Stomach smooth muscle (tissue), 2 donors: ENCODE measurements at regions not wholly inside any gene's neighbourhood (a gene's known extent, or its start where the extent isn't known, plus 50 kb on each side); places are given as distances from the start of the nearest gene placed in this dataset.
A peak's percentile ranks its signal among the peaks of the same experiment; 100 is the strongest.

ENCODE experiments used
- H3K27ac ChIP-seq: one replicate; pipeline ENCODE4 v1.7.0; 2013; ENCODE audit warnings: mild to moderate bottlenecking, low read length, inconsistent platforms
- H3K27me3 ChIP-seq, 2 donors: one replicate each; pipeline ENCODE4 v1.7.0; 2013; ENCODE audit warnings: low read length in 2 of 2; ENCODE audit not compliant: insufficient read depth in 2 of 2, control insufficient read depth in 1 of 2
- H3K36me3 ChIP-seq, 2 donors: one replicate each; pipeline ENCODE4 v1.7.0; 2013; ENCODE audit warnings: low read length in 2 of 2; ENCODE audit not compliant: control insufficient read depth in 2 of 2, insufficient read depth in 2 of 2
- H3K4me1 ChIP-seq: one replicate; pipeline ENCODE4 v1.7.0; 2013; ENCODE audit warnings: low read length; ENCODE audit not compliant: control insufficient read depth, insufficient read depth
- H3K4me3 ChIP-seq, 2 donors: one replicate each; pipeline ENCODE4 v1.7.0; 2013; ENCODE audit warnings: low read length in 2 of 2
- H3K9ac ChIP-seq, 2 donors: one replicate each; pipeline ENCODE4 v1.7.0; 2013; ENCODE audit warnings: low read length in 2 of 2, mild to moderate bottlenecking in 1 of 2
- H3K9me3 ChIP-seq, 2 donors: one replicate each; pipeline ENCODE4 v1.7.0; 2013; ENCODE audit warnings: low read length in 2 of 2; ENCODE audit not compliant: control insufficient read depth in 2 of 2
- donor health status: healthy.
- donor health status: Pancreatic carcinoma.

- H3K27ac ChIP-seq: no peak overlapping the region
- no peaks in the 10 kb centered on the region for H3K27me3 ChIP-seq
- H3K4me1 ChIP-seq: peaks cover 20% of the 10 kb centered on the region
- H3K4me3 ChIP-seq: no peak overlapping the region
- H3K36me3 ChIP-seq: no peaks in the 10 kb centered on the region
- no peak overlapping the region for H3K9ac ChIP-seq
- peaks cover 0 to 3% of the 10 kb centered on the region in 2 donors for H3K9me3 ChIP-seq
These were observed 112.1 kb upstream of the FOXF1 start for GRCh38 chr16:86398201-86398600.

- Histone ChIP-seq H3K4me1 (peaks cover 20% of the 10 kb centered on the region), H3K9me3 (peaks cover 0 to 3% of the 10 kb centered on the region in 2 donors), H3K27ac (no peak overlapping the region), H3K4me3 (no peak overlapping the region), H3K9ac (no peak overlapping the region), H3K36me3 (no peaks in the 10 kb centered on the region), H3K27me3 (no peaks in the 10 kb centered on the region)
These were observed 111.7 kb upstream of the FOXF1 start for GRCh38 chr16:86398622-86399021.

- Histone ChIP-seq H3K9me3 (no peaks in the 10 kb centered on the region), H3K27me3 (no peaks in the 10 kb centered on the region), H3K4me1 (peaks cover 14% of the 10 kb centered on the region), H3K4me3 (no peak overlapping the region), H3K9ac (no peak overlapping the region), H3K27ac (no peak overlapping the region), H3K36me3 (no peaks in the 10 kb centered on the region)
These were observed 109.2 kb upstream of the FOXF1 start for GRCh38 chr16:86401126-86401525.

GRCh38 chr16:86403085-86403484 lies 107.2 kb upstream of the FOXF1 start:
- H3K4me3 ChIP-seq: no peak overlapping the region

GRCh38 chr16:86403541-86404163 lies 106.7 kb upstream of the FOXF1 start:
- no peaks in the 10 kb centered on the region for H3K27me3 ChIP-seq
- no peak overlapping the region for H3K4me3 ChIP-seq
- H3K27ac ChIP-seq: no peak overlapping the region

More at GRCh38 chr16:86403085-86403484, 107.2 kb upstream of the FOXF1 start:
- Histone ChIP-seq H3K27ac (no peak overlapping the region), H3K9me3 (no peaks in the 10 kb centered on the region), H3K4me1 (peaks cover 8% of the 10 kb centered on the region), H3K9ac (no peak overlapping the region), H3K27me3 (no peaks in the 10 kb centered on the region), H3K36me3 (no peaks in the 10 kb centered on the region)

GRCh38 chr16:86404678-86405077 lies 105.6 kb upstream of the FOXF1 start:
- H3K27ac ChIP-seq: no peak overlapping the region
- H3K27me3 ChIP-seq: no peaks in the 10 kb centered on the region
- H3K4me1 ChIP-seq: peaks cover 21% of the 10 kb centered on the region
- no peaks in the 10 kb centered on the region for H3K9me3 ChIP-seq
- no peaks in the 10 kb centered on the region for H3K36me3 ChIP-seq
- no peak overlapping the region for H3K9ac ChIP-seq
- H3K4me3 ChIP-seq: no peak overlapping the region

More at GRCh38 chr16:86403541-86404163, 106.7 kb upstream of the FOXF1 start:
- H3K9me3 ChIP-seq: no peaks in the 10 kb centered on the region
- no peak overlapping the region for H3K9ac ChIP-seq
- peaks cover 12% of the 10 kb centered on the region for H3K4me1 ChIP-seq
- H3K36me3 ChIP-seq: no peaks in the 10 kb centered on the region

- no peaks in the 10 kb centered on the region for H3K9me3 ChIP-seq
- H3K4me1 ChIP-seq: peaks cover 25% of the 10 kb centered on the region
- H3K27me3 ChIP-seq: no peaks in the 10 kb centered on the region
- no peak overlapping the region for H3K9ac ChIP-seq
- H3K36me3 ChIP-seq: no peaks in the 10 kb centered on the region
- peak overlapping the region; percentile 6 for H3K27ac ChIP-seq
- no peak overlapping the region for H3K4me3 ChIP-seq
These were observed 105.0 kb upstream of the FOXF1 start for GRCh38 chr16:86405319-86405718.

GRCh38 chr16:86406056-86406455 lies 104.3 kb upstream of the FOXF1 start:
- Histone ChIP-seq H3K4me1 (peaks cover 25% of the 10 kb centered on the region), H3K27ac (no peak overlapping the region), H3K27me3 (no peaks in the 10 kb centered on the region), H3K9ac (no peak overlapping the region), H3K4me3 (no peak overlapping the region), H3K36me3 (no peaks in the 10 kb centered on the region), H3K9me3 (peaks cover 0 to 5% of the 10 kb centered on the region in 2 donors)

- no peaks in the 10 kb centered on the region for H3K27me3 ChIP-seq
- H3K36me3 ChIP-seq: no peaks in the 10 kb centered on the region
- peaks cover 6 to 8% of the 10 kb centered on the region in 2 donors for H3K9me3 ChIP-seq
- peak overlapping the region; percentile 80 for H3K27ac ChIP-seq
- H3K4me3 ChIP-seq: no peak overlapping the region
- H3K4me1 ChIP-seq: peaks cover 31% of the 10 kb centered on the region
- peak overlapping the region in 1 of 2 donors; percentile 42 for H3K9ac ChIP-seq
These were observed 101.6 kb upstream of the FOXF1 start for GRCh38 chr16:86408685-86409084.

- Histone ChIP-seq H3K9ac (no peak overlapping the region), H3K27me3 (no peaks in the 10 kb centered on the region), H3K36me3 (no peaks in the 10 kb centered on the region), H3K4me1 (peaks cover 31% of the 10 kb centered on the region), H3K27ac (peak overlapping the region; percentile 80), H3K9me3 (peaks cover 6 to 8% of the 10 kb centered on the region in 2 donors), H3K4me3 (no peak overlapping the region)
These were observed 100.2 kb upstream of the FOXF1 start for GRCh38 chr16:86410081-86410480.

- peaks cover 31% of the 10 kb centered on the region for H3K4me1 ChIP-seq
- no peak overlapping the region for H3K4me3 ChIP-seq
- H3K36me3 ChIP-seq: no peaks in the 10 kb centered on the region
- no peaks in the 10 kb centered on the region for H3K27me3 ChIP-seq
- peaks cover 6 to 8% of the 10 kb centered on the region in 2 donors for H3K9me3 ChIP-seq
- H3K9ac ChIP-seq: no peak overlapping the region
- H3K27ac ChIP-seq: peak overlapping the region; percentile 80
These were observed 99.8 kb upstream of the FOXF1 start for GRCh38 chr16:86410529-86410928.
